Gastrocnemius medialis (tissue), 4 donors: ENCODE measurements at regions not wholly inside any gene's neighbourhood (a gene's known extent, or its start where the extent isn't known, plus 50 kb on each side); places are given as distances from the start of the nearest gene placed in this dataset.

Experiments used
- ATAC-seq, 2 donors: fragments of 150-250 bp; one replicate each; pipeline ENCODE4 v1.9.1; 2016
- DNase-seq, 2 donors: peaks; one replicate each; pipeline ENCODE4 v3.0.0-alpha.2; 2019
- H3K27ac ChIP-seq, 4 donors: fragments of 200-600 bp; sonication (generic); 1 replicate in 1 of 4; 2 replicates in 3 of 4; pipeline ENCODE4 v1.5.1; 2016 to 2018; ENCODE audit warnings: mild to moderate bottlenecking in 2 of 4, moderate library complexity in 1 of 4
- H3K27me3 ChIP-seq, 3 donors: fragments of 200-600 bp; sonication (generic) in 2 of 3; 1 replicate in 1 of 3; 2 replicates in 2 of 3; pipeline versions ENCODE4 v1.5.1 to v1.6.0; 2016 to 2019; ENCODE audit warnings: mild to moderate bottlenecking in 1 of 3, moderate library complexity in 1 of 3
- H3K36me3 ChIP-seq, 2 donors: fragments of 200-600 bp; sonication (generic) in 1 of 2; one replicate each; pipeline ENCODE4 v1.5.1; 2017 to 2018
- H3K4me1 ChIP-seq, 2 donors: fragments of 200-600 bp; sonication (generic) in 1 of 2; one replicate each; pipeline ENCODE4 v1.5.1; 2016 to 2017; ENCODE audit warnings: mild to moderate bottlenecking in 2 of 2
- H3K4me3 ChIP-seq, 4 donors: fragments of 200-600 bp; sonication (generic) in 3 of 4; 1 replicate in 1 of 4; 2 replicates in 3 of 4; pipeline ENCODE4 v1.5.1; 2016 to 2019; ENCODE audit warnings: mild to moderate bottlenecking in 2 of 4
- H3K9me3 ChIP-seq, 3 donors: fragments of 200-600 bp; sonication (generic) in 2 of 3; 1 replicate in 1 of 3; 2 replicates in 2 of 3; pipeline ENCODE4 v1.5.1; 2016 to 2019
- CTCF ChIP-seq, 5 experiments: fragments of 450-650 bp in 3 of 5; fragments of 200-600 bp in 2 of 5; sonication (generic) in 2 of 5; IDR thresholded peaks in 4 of 5; conservative IDR thresholded peaks in 1 of 5; 1 replicate in 4 of 5; 2 replicates in 1 of 5; pipeline ENCODE4 v1.5.1; 2016 to 2019; ENCODE audit warnings: antibody characterized with exemption in 5 of 5, mild to moderate bottlenecking in 3 of 5, moderate library complexity in 3 of 5
- POLR2A ChIP-seq, 2 donors: fragments of 450-650 bp; IDR thresholded peaks; one replicate each; pipeline ENCODE4 v1.6.1; 2017; ENCODE audit warnings: antibody characterized with exemption in 2 of 2, mild to moderate bottlenecking in 2 of 2, moderate library complexity in 2 of 2
- in situ Hi-C, 4 donors: fragments of 200-750 bp; cut with MboI; loops; one replicate each; pipeline versions ENCODE4 v1.15.0 to v1.8.0; 2017; ENCODE audit warnings: low sequenced_read_pairs in 4 of 4
- intact Hi-C: fragments of 100-400 bp; cut with DNase I; formaldehyde crosslinking; loops from one replicate; pipeline ENCODE4 v1.15.1; 2023; ENCODE audit warnings: low total_unique reads

- Histone ChIP-seq H3K4me1 (no peaks in the 10 kb centered on the region), H3K27ac (no peak overlapping the region), H3K9me3 (no peaks in the 10 kb centered on the region), H3K4me3 (no peak overlapping the region), H3K36me3 (no peaks in the 10 kb centered on the region), H3K27me3 (no peaks in the 10 kb centered on the region)
- in situ Hi-C loops = no loop called here
- intact Hi-C loops = no loop called here
- no peak for DNase-seq
- TF ChIP-seq POLR2A (IDR thresholded peaks at IDR 0.05) = no peak
- no peak for TF ChIP-seq CTCF (IDR thresholded peaks at IDR 0.05 in 4 of 5, conservative IDR thresholded peaks at IDR 0.05 in 1 of 5)
- ATAC-seq = no peak
Measured at GRCh38 chr2:145323512-145323911, 803.6 kb upstream of the ZEB2 start.

- intact Hi-C loops = no loop called here
- Histone ChIP-seq H3K27me3 (no peaks in the 10 kb centered on the region), H3K4me3 (no peak overlapping the region), H3K27ac (no peak overlapping the region), H3K4me1 (no peaks in the 10 kb centered on the region), H3K36me3 (no peaks in the 10 kb centered on the region), H3K9me3 (no peaks in the 10 kb centered on the region)
- no peak for TF ChIP-seq CTCF (IDR thresholded peaks at IDR 0.05 in 4 of 5, conservative IDR thresholded peaks at IDR 0.05 in 1 of 5)
- TF ChIP-seq POLR2A (IDR thresholded peaks at IDR 0.05) = no peak
- in situ Hi-C loops = no loop called here
- no peak for ATAC-seq
- no peak for DNase-seq
Measured at GRCh38 chr2:145321344-145321743, 801.4 kb upstream of the ZEB2 start.

- Histone ChIP-seq H3K9me3 (no peaks in the 10 kb centered on the region), H3K4me1 (no peaks in the 10 kb centered on the region), H3K36me3 (no peaks in the 10 kb centered on the region), H3K27ac (no peak overlapping the region), H3K4me3 (no peak overlapping the region), H3K27me3 (no peaks in the 10 kb centered on the region)
- DNase-seq (no peak), ATAC-seq (no peak)
- intact Hi-C loops = no loop called here
- in situ Hi-C loops = no loop called here
- TF ChIP-seq CTCF (IDR thresholded peaks at IDR 0.05 in 4 of 5, conservative IDR thresholded peaks at IDR 0.05 in 1 of 5) = no peak
Measured at GRCh38 chr2:145316496-145316895, 796.6 kb upstream of the ZEB2 start.

GRCh38 chr2:145315053-145315452, 795.1 kb upstream of the ZEB2 start:
- DNase-seq (no peak), ATAC-seq (no peak)
- no peaks in the 10 kb centered on the region for H3K36me3 ChIP-seq
- no peaks in the 10 kb centered on the region for H3K4me1 ChIP-seq
- no peak overlapping the region for H3K4me3 ChIP-seq
- intact Hi-C loops (no loop called here), in situ Hi-C loops (no loop called here)
- no peak overlapping the region for H3K27ac ChIP-seq
- no peaks in the 10 kb centered on the region for H3K9me3 ChIP-seq
- no peaks in the 10 kb centered on the region for H3K27me3 ChIP-seq
- TF ChIP-seq POLR2A (IDR thresholded peaks at IDR 0.05) (no peak), CTCF (IDR thresholded peaks at IDR 0.05 in 4 of 5, conservative IDR thresholded peaks at IDR 0.05 in 1 of 5) (no peak)

- no peak for DNase-seq
- no peak for TF ChIP-seq CTCF (IDR thresholded peaks at IDR 0.05 in 4 of 5, conservative IDR thresholded peaks at IDR 0.05 in 1 of 5)
- no peak for TF ChIP-seq POLR2A (IDR thresholded peaks at IDR 0.05)
- ATAC-seq = no peak
- Histone ChIP-seq H3K27me3 (no peaks in the 10 kb centered on the region), H3K27ac (no peak overlapping the region), H3K36me3 (no peaks in the 10 kb centered on the region), H3K4me1 (no peaks in the 10 kb centered on the region), H3K9me3 (no peaks in the 10 kb centered on the region), H3K4me3 (no peak overlapping the region)
- in situ Hi-C loops (no loop called here), intact Hi-C loops (no loop called here)
Measured at GRCh38 chr2:145314119-145314633, 794.3 kb upstream of the ZEB2 start.
